ENCODE measurements at regions not wholly inside any gene's neighbourhood (a gene's known extent, or its start where the extent isn't known, plus 50 kb on each side); places are given as distances from the start of the nearest gene placed in this dataset.

- no peak for TF ChIP-seq CTCF (IDR thresholded peaks at IDR 0.05; ENCODE audit: low read length)
- TF ChIP-seq EZH2phosphoT487 (IDR thresholded peaks at IDR 0.05; ENCODE audit: low read length), result no peak
These were observed 57.5 kb upstream of the SDK2 start for GRCh38 chr17:73701701-73702100.

All from MM.1S (cell line).